HepG2 (cell line): ENCODE measurements at regions not wholly inside any gene's neighbourhood (a gene's known extent, or its start where the extent isn't known, plus 50 kb on each side); places are given as distances from the start of the nearest gene placed in this dataset.

ENCODE experiments used
- ATAC-seq: fragments of 200-7000 bp; cut with Tn5 transposase; 3 replicates; pipeline ENCODE4 v1.9.1; 2020; ENCODE audit warnings: mild to moderate bottlenecking, moderate library complexity
- BruUV-seq: library from RNA; stranded (reverse); fragments of 400-500 nt; replicated peaks from 2 replicates; lab custom pipeline; 2021; lab: Mats Ljungman, UMichigan
- CTCF ChIA-PET: fragments of 300-600 bp; formaldehyde crosslinking; extraction: SDS; loops from one replicate; lab custom pipeline; 2021; ENCODE audit warnings: low total read pairs, inconsistent platforms, low intra/inter-chr PET ratio; lab: Yijun Ruan, JAX
- POLR2A ChIA-PET: fragments of 350-600 bp; sonication (Branson Sonifier 250); formaldehyde crosslinking; loops from one replicate; lab custom pipeline; 2020; ENCODE audit warnings: antibody characterized with exemption, inconsistent platforms; lab: Yijun Ruan, JAX
- DNase-seq: peaks from one replicate; pipeline ENCODE4 v3.0.0-alpha.2; 2015; ENCODE audit warnings: low spot score
- FAIRE-seq: peaks from 3 replicates; lab custom pipeline; 2011; peaks lifted over from hg19 to GRCh38; lab: Jason Lieb, UNC
- H2AFZ ChIP-seq: one replicate; pipeline ENCODE4 v1.6.1; 2011; ENCODE audit warnings: low read length, inconsistent platforms
- H3K27ac ChIP-seq: fragments of 300-600 bp; 3 replicates; pipeline ENCODE4 v1.8.0; 2011; ENCODE audit warnings: mixed run types, mild to moderate bottlenecking, mixed read lengths, low read length, inconsistent platforms; ENCODE audit not compliant: insufficient read depth; ENCODE audit errors: extremely low read length
- H3K27me3 ChIP-seq, 2 experiments: fragments of 200-600 bp in 1 of 2; 2 replicates in 1 of 2; 3 replicates in 1 of 2; pipeline versions ENCODE4 v1.6.0 to v1.8.0; 2011; ENCODE audit warnings: low read length in 2 of 2, mild to moderate bottlenecking in 2 of 2, moderate library complexity in 2 of 2, inconsistent platforms in 1 of 2; ENCODE audit not compliant: insufficient read depth in 2 of 2, control insufficient read depth in 1 of 2
- H3K36me3 ChIP-seq, 2 experiments: fragments of 200-600 bp in 1 of 2; replicated peaks in 1 of 2; 2 replicates in 1 of 2; 3 replicates in 1 of 2; pipeline versions ENCODE4 v1.5.1 to v1.8.0; 2011; ENCODE audit warnings: low read length in 2 of 2, inconsistent platforms in 1 of 2; ENCODE audit not compliant: insufficient read depth in 2 of 2, control insufficient read depth in 1 of 2
- H3K4me1 ChIP-seq: 2 replicates; pipeline ENCODE4 v1.5.1; 2012; ENCODE audit warnings: low read length, inconsistent platforms; ENCODE audit not compliant: insufficient read depth
- H3K4me2 ChIP-seq: 2 replicates; pipeline ENCODE4 v1.6.0; 2011; ENCODE audit warnings: low read depth, low read length, inconsistent platforms
- H3K4me3 ChIP-seq, 3 experiments: fragments of 200-600 bp in 1 of 3; sonication (generic), shearing (Covaris generic) in 1 of 3; replicated peaks in 1 of 3; 2 replicates each; pipeline ENCODE4 v1.5.1; 2011 to 2016; ENCODE audit warnings: low read length in 3 of 3, inconsistent platforms in 2 of 3, low read depth in 2 of 3, mild to moderate bottlenecking in 2 of 3, control low read depth in 1 of 3, mixed read lengths in 1 of 3; ENCODE audit not compliant: insufficient read depth in 1 of 3
- H3K79me2 ChIP-seq: one replicate; pipeline ENCODE4 v1.6.1; 2011; ENCODE audit warnings: low read length, inconsistent platforms; ENCODE audit not compliant: insufficient read depth
- H3K9ac ChIP-seq: 2 replicates; pipeline ENCODE4 v1.6.0; 2011; ENCODE audit warnings: mild to moderate bottlenecking, low read depth, low read length, inconsistent platforms; ENCODE audit not compliant: insufficient read depth
- H3K9me3 ChIP-seq: 2 replicates; pipeline ENCODE4 v1.5.1; 2012; ENCODE audit warnings: mild to moderate bottlenecking, low read length
- H4K20me1 ChIP-seq: 2 replicates; pipeline ENCODE4 v1.6.0; 2011; ENCODE audit warnings: inconsistent platforms, mild to moderate bottlenecking, low read length, moderate library complexity; ENCODE audit not compliant: insufficient read depth
- MTF1 ChIP-seq: sonication (generic); formaldehyde crosslinking; IDR thresholded peaks from 2 replicates; pipeline ENCODE4 v1.5.0; 2020; ENCODE audit warnings: missing genetic modification reagents
- SP140L ChIP-seq: sonication (generic); formaldehyde crosslinking; IDR thresholded peaks from 2 replicates; pipeline ENCODE4 v1.4.0; 2020; ENCODE audit warnings: missing genetic modification reagents, borderline replicate concordance
- ZNF317 ChIP-seq: sonication (generic); formaldehyde crosslinking; IDR thresholded peaks from 2 replicates; pipeline ENCODE4 v1.5.0; 2020; ENCODE audit warnings: mild to moderate bottlenecking, missing genetic modification reagents
- ZNF501 ChIP-seq: sonication (generic); formaldehyde crosslinking; IDR thresholded peaks from 2 replicates; pipeline ENCODE4 v1.5.1; 2020; ENCODE audit warnings: mild to moderate bottlenecking, moderate library complexity, missing genetic modification reagents
- WGBS: methylation state at CpG from one replicate; pipeline ENCODE4 v1.1.6; 2017; ENCODE audit warnings: low lambda C conversion rate; 5-methylcytosine and 5-hydroxymethylcytosine counted together
- in situ Hi-C: cut with HindIII; loops from 2 replicates; pipeline ENCODE4 v1.10.0; 2017; ENCODE audit warnings: low pct_unique_long_range_greater_than_20kb; ENCODE audit not compliant: extremely low pct_ligation_motif_present
- intact Hi-C: fragments of 100-400 bp; cut with micrococcal nuclease; formaldehyde crosslinking; loops from one replicate; pipeline ENCODE4 v1.10.0; 2022; ENCODE audit not compliant: unreplicated experiment
- TF ChIP-seq, protein P1 (sequence below): sonication (generic); formaldehyde crosslinking; IDR thresholded peaks from 2 replicates; pipeline ENCODE4 v1.9.0; 2021; ENCODE audit warnings: mild to moderate bottlenecking, missing genetic modification reagents
- TF ChIP-seq, protein P2 (sequence below): sonication (generic); formaldehyde crosslinking; IDR thresholded peaks from 2 replicates; pipeline ENCODE4 v1.4.0; 2020; ENCODE audit warnings: mild to moderate bottlenecking, missing genetic modification reagents
- TF ChIP-seq, protein P3 (sequence below): sonication (generic); formaldehyde crosslinking; conservative IDR thresholded peaks from 2 replicates; pipeline ENCODE4 v1.5.0; 2020; ENCODE audit warnings: missing genetic modification reagents

DNA sequence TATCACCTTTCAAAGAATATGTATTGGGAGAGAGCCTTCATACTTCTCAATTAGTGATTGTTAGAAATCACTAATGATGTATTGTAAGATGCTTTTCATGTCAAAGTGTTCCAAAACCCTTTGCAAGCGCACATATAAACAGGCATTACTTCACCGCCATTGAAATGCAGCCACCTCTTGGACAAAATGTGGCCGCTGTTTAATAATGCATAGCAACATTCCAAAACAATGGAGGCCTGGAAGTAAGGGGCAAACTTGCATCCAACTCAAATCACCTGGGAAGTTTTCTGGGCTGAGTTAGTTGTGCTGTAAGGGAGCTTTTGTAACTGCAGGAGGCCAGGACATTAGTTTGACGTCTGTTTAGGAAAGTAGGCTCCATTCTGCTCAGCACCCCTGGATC, 438.1 kb downstream of the FGF9 start (continued):
- TF ChIP-seq ZNF317 (CRISPR knock-in tag) = no peak

DNA sequence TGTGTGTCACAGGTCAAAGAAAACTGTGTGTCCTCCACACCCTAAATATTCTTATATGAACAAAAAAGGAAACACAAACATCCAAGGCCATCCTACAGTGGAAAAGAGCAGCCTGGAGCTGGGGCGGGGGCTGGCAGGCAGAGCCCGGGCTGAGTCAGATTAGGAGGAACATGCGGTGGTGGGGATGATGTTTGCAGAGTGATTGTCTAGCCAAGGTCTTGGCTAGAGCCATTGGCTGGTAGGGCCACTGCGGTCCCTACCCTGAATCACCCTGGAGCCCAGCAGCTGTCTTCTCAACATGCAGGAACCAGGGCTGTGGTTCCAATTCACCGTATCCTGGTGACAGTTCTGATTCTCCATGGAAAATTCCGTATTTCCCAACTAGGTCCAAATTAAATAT, 439.5 kb downstream of the FGF9 start:
- Histone ChIP-seq H3K79me2 (no peaks in the 10 kb centered on the region), H3K4me2 (no peak overlapping the region), H3K9ac (no peak overlapping the region), H3K36me3 (no peaks in the 10 kb centered on the region), H4K20me1 (no peaks in the 10 kb centered on the region), H3K4me1 (peaks cover 10% of the 10 kb centered on the region), H2AFZ (no peak overlapping the region), H3K27me3 (no peaks in the 10 kb centered on the region), H3K4me3 (no peak overlapping the region), H3K27ac (no peak overlapping the region), H3K9me3 (no peaks in the 10 kb centered on the region)
- no peak for DNase-seq
- 20% methylated on average over 6 of the region's 6 CpGs for WGBS
- ChIA-PET POLR2A (no interaction called here), CTCF (no interaction called here)
- ATAC-seq = no peak
- intact Hi-C loops (no loop called here), in situ Hi-C loops (no loop called here)
- FAIRE-seq = no peak
- BruUV-seq = no TSS peak
- TF ChIP-seq ZNF501 (CRISPR knock-in tag) (no peak), MTF1 (CRISPR knock-in tag) (no peak), SP140L (CRISPR knock-in tag) (no peak)
- TF ChIP-seq, protein P1, sequence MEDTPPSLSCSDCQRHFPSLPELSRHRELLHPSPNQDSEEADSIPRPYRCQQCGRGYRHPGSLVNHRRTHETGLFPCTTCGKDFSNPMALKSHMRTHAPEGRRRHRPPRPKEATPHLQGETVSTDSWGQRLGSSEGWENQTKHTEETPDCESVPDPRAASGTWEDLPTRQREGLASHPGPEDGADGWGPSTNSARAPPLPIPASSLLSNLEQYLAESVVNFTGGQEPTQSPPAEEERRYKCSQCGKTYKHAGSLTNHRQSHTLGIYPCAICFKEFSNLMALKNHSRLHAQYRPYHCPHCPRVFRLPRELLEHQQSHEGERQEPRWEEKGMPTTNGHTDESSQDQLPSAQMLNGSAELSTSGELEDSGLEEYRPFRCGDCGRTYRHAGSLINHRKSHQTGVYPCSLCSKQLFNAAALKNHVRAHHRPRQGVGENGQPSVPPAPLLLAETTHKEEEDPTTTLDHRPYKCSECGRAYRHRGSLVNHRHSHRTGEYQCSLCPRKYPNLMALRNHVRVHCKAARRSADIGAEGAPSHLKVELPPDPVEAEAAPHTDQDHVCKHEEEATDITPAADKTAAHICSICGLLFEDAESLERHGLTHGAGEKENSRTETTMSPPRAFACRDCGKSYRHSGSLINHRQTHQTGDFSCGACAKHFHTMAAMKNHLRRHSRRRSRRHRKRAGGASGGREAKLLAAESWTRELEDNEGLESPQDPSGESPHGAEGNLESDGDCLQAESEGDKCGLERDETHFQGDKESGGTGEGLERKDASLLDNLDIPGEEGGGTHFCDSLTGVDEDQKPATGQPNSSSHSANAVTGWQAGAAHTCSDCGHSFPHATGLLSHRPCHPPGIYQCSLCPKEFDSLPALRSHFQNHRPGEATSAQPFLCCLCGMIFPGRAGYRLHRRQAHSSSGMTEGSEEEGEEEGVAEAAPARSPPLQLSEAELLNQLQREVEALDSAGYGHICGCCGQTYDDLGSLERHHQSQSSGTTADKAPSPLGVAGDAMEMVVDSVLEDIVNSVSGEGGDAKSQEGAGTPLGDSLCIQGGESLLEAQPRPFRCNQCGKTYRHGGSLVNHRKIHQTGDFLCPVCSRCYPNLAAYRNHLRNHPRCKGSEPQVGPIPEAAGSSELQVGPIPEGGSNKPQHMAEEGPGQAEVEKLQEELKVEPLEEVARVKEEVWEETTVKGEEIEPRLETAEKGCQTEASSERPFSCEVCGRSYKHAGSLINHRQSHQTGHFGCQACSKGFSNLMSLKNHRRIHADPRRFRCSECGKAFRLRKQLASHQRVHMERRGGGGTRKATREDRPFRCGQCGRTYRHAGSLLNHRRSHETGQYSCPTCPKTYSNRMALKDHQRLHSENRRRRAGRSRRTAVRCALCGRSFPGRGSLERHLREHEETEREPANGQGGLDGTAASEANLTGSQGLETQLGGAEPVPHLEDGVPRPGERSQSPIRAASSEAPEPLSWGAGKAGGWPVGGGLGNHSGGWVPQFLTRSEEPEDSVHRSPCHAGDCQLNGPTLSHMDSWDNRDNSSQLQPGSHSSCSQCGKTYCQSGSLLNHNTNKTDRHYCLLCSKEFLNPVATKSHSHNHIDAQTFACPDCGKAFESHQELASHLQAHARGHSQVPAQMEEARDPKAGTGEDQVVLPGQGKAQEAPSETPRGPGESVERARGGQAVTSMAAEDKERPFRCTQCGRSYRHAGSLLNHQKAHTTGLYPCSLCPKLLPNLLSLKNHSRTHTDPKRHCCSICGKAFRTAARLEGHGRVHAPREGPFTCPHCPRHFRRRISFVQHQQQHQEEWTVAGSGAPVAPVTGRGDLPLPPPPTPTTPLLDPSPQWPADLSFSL (CRISPR knock-in tag) = no peak
- TF ChIP-seq, protein P2, sequence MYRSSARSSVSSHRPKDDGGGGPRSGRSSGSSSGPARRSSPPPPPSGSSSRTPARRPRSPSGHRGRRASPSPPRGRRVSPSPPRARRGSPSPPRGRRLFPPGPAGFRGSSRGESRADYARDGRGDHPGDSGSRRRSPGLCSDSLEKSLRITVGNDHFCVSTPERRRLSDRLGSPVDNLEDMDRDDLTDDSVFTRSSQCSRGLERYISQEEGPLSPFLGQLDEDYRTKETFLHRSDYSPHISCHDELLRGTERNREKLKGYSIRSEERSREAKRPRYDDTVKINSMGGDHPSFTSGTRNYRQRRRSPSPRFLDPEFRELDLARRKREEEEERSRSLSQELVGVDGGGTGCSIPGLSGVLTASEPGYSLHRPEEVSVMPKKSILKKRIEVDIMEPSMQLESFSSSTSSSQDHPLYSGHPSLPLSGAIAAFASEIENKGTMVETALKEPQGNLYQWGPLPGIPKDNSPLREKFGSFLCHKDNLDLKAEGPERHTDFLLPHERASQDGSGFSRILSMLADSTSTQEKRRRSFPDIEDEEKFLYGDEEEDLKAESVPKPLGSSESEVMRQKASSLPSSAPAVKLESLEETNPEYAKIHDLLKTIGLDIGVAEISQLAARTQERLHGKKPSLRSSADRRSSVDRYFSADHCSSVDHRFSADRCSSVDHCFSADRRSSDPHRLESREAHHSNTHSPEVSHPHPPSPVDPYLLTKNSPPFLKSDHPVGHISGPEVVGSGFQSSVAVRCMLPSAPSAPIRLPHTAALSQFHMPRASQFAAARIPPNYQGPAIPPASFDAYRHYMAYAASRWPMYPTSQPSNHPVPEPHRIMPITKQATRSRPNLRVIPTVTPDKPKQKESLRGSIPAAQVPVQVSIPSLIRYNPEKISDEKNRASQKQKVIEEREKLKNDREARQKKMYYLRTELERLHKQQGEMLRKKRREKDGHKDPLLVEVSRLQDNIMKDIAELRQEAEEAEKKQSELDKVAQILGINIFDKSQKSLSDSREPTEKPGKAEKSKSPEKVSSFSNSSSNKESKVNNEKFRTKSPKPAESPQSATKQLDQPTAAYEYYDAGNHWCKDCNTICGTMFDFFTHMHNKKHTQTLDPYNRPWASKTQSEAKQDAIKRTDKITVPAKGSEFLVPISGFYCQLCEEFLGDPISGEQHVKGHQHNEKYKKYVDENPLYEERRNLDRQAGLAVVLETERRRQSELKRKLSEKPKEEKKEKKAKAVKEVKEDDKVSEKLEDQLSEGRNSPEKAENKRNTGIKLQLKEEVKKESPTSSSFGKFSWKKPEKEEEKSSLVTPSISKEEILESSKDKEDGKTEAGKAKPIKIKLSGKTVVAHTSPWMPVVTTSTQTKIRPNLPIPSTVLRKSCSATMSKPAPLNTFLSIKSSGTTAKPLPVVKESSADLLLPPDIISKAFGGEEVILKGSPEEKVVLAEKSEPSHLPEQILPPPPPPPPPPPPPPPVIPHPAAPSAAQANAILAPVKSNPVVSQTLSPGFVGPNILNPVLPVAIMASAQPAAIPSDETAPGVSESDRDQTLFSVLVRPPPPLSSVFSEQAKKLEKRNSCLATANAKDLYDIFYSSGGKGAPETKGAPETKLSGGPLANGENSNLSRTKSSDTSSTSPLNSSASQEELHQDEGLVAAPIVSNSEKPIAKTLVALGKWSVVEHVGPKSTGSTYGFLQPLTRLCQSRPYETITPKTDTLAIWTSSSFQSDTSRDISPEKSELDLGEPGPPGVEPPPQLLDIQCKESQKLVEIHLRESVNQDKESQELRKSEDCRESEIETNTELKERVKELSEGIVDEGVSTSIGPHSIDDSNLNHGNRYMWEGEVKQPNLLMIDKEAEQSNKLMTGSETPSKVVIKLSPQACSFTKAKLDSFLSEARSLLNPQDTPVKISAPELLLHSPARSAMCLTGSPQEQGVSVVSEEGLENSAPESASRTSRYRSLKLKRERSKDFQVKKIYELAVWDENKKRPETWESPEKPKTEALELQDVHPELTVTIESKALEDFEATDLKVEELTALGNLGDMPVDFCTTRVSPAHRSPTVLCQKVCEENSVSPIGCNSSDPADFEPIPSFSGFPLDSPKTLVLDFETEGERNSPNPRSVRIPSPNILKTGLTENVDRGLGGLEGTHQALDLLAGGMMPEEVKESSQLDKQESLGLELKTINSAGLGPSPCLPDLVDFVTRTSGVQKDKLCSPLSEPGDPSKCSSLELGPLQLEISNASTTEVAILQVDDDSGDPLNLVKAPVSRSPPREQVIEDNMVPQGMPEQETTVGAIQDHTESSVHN (CRISPR knock-in tag) = no peak
- TF ChIP-seq, protein P3, sequence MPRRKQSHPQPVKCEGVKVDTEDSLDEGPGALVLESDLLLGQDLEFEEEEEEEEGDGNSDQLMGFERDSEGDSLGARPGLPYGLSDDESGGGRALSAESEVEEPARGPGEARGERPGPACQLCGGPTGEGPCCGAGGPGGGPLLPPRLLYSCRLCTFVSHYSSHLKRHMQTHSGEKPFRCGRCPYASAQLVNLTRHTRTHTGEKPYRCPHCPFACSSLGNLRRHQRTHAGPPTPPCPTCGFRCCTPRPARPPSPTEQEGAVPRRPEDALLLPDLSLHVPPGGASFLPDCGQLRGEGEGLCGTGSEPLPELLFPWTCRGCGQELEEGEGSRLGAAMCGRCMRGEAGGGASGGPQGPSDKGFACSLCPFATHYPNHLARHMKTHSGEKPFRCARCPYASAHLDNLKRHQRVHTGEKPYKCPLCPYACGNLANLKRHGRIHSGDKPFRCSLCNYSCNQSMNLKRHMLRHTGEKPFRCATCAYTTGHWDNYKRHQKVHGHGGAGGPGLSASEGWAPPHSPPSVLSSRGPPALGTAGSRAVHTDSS (CRISPR knock-in tag) = no peak
